DOHH2 (cell line): ENCODE measurements at regions not wholly inside any gene's neighbourhood (a gene's known extent, or its start where the extent isn't known, plus 50 kb on each side); places are given as distances from the start of the nearest gene placed in this dataset.
A peak's percentile ranks its signal among the peaks of the same experiment; 100 is the strongest.

Experiments
- H3F3A ChIP-seq: fragments of 200-600 bp; sonication (generic), shearing (Covaris generic); 2 replicates; pipeline ENCODE4 v1.6.0; 2016; ENCODE audit warnings: antibody characterized with exemption, mild to moderate bottlenecking; ENCODE audit not compliant: control insufficient read depth, insufficient read depth
- H3K27ac ChIP-seq: fragments of 200-600 bp; sonication (generic); 2 replicates; pipeline ENCODE4 v1.5.1; 2014; ENCODE audit warnings: low read depth, mild to moderate bottlenecking, low read length, moderate library complexity
- H3K27me3 ChIP-seq: fragments of 200-600 bp; sonication (generic); 2 replicates; pipeline ENCODE4 v1.6.1; 2014; ENCODE audit warnings: mild to moderate bottlenecking, low read length, mixed read lengths; ENCODE audit not compliant: control insufficient read depth
- H3K36me3 ChIP-seq: fragments of 200-600 bp; sonication (generic); 2 replicates; pipeline ENCODE4 v1.6.1; 2014; ENCODE audit warnings: mild to moderate bottlenecking, low read length, moderate library complexity, mixed read lengths; ENCODE audit not compliant: control insufficient read depth
- H3K4me1 ChIP-seq: fragments of 200-600 bp; sonication (generic); 2 replicates; pipeline ENCODE4 v1.6.1; 2014; ENCODE audit warnings: mild to moderate bottlenecking, low read length, mixed read lengths; ENCODE audit not compliant: control insufficient read depth
- H3K4me2 ChIP-seq: fragments of 200-600 bp; sonication (generic); 2 replicates; pipeline ENCODE4 v1.6.0; 2014; ENCODE audit warnings: mild to moderate bottlenecking, low read length, moderate library complexity
- H3K4me3 ChIP-seq: fragments of 200-600 bp; sonication (generic); 2 replicates; pipeline ENCODE4 v1.5.1; 2014; ENCODE audit warnings: mild to moderate bottlenecking, low read length, mixed read lengths
- H3K79me2 ChIP-seq: fragments of 200-600 bp; sonication (generic); 2 replicates; pipeline ENCODE4 v1.6.1; 2014; ENCODE audit warnings: mild to moderate bottlenecking, low read length, mixed read lengths; ENCODE audit not compliant: control insufficient read depth
- H3K9me2 ChIP-seq: fragments of 200-600 bp; sonication (generic); replicated peaks from 2 replicates; pipeline ENCODE4 v1.6.1; 2014; ENCODE audit warnings: mild to moderate bottlenecking, low read length, mixed read lengths; ENCODE audit not compliant: control insufficient read depth
- H3K9me3 ChIP-seq: fragments of 200-600 bp; sonication (generic); 2 replicates; pipeline ENCODE4 v1.6.1; 2014; ENCODE audit warnings: antibody characterized with exemption, low read length, mixed read lengths; ENCODE audit not compliant: control insufficient read depth, insufficient read depth
- H4K20me1 ChIP-seq: fragments of 200-600 bp; sonication (generic); 2 replicates; pipeline ENCODE4 v1.6.0; 2014; ENCODE audit warnings: low read depth, mild to moderate bottlenecking, antibody characterized with exemption, low read length, moderate library complexity; ENCODE audit not compliant: control insufficient read depth, insufficient read depth
- CTCF ChIP-seq: fragments of 200-600 bp; sonication (generic); IDR thresholded peaks from one replicate; pipeline ENCODE4 v1.5.1; 2014; ENCODE audit warnings: antibody characterized with exemption, mild to moderate bottlenecking, low read depth, low read length; ENCODE audit not compliant: poor library complexity, severe bottlenecking
- EZH2phosphoT487 ChIP-seq: fragments of 200-600 bp; sonication (generic); IDR thresholded peaks from 2 replicates; pipeline ENCODE4 v1.6.1; 2017; ENCODE audit warnings: borderline replicate concordance, mild to moderate bottlenecking, antibody characterized with exemption, low read length, moderate library complexity, mixed read lengths

- H3K4me2 ChIP-seq = peak overlapping the region; percentile 49
- H3K9me2 ChIP-seq = no peaks in the 10 kb centered on the region
- no peaks in the 10 kb centered on the region for H3K79me2 ChIP-seq
- H4K20me1 ChIP-seq = no peaks in the 10 kb centered on the region
- H3K27me3 ChIP-seq = peaks cover 59% of the 10 kb centered on the region
- H3K36me3 ChIP-seq = no peaks in the 10 kb centered on the region
- no peaks in the 10 kb centered on the region for H3F3A ChIP-seq
- TF ChIP-seq EZH2phosphoT487 (0 out of 2 replicates have a peak, but pooled peaks have one; percentile 40), CTCF (no peak)
- H3K4me3 ChIP-seq = peak overlapping the region; percentile 18; the same call in 1 of the 2 replicates
- no peaks in the 10 kb centered on the region for H3K9me3 ChIP-seq
- H3K4me1 ChIP-seq = no peaks in the 10 kb centered on the region
- H3K27ac ChIP-seq = no peak overlapping the region
Measured at GRCh38 chr4:71186566-71187403, 152.0 kb upstream of the SLC4A4 start.

GRCh38 chr4:71187404-71188155, 151.2 kb upstream of the SLC4A4 start:
- Histone ChIP-seq H3K4me1 (no peaks in the 10 kb centered on the region), H3K27ac (no peak overlapping the region), H3K79me2 (no peaks in the 10 kb centered on the region), H3K9me3 (no peaks in the 10 kb centered on the region), H3K4me3 (no peak overlapping the region), H3K4me2 (peak overlapping the region; percentile 15; the same call in 1 of the 2 replicates), H3K9me2 (no peaks in the 10 kb centered on the region), H3F3A (no peaks in the 10 kb centered on the region), H3K36me3 (no peaks in the 10 kb centered on the region), H4K20me1 (no peaks in the 10 kb centered on the region), H3K27me3 (peaks cover 59% of the 10 kb centered on the region)
- no peak for TF ChIP-seq EZH2phosphoT487
- no peak for TF ChIP-seq CTCF

- H3K4me2 ChIP-seq = no peak overlapping the region
Measured at GRCh38 chr4:71188156-71188640, 150.6 kb upstream of the SLC4A4 start.

More at GRCh38 chr4:71188156-71188640, 150.6 kb upstream of the SLC4A4 start:
- H3K36me3 ChIP-seq = no peaks in the 10 kb centered on the region
- no peaks in the 10 kb centered on the region for H4K20me1 ChIP-seq
- no peak for TF ChIP-seq CTCF
- TF ChIP-seq EZH2phosphoT487 = no peak
- no peak overlapping the region for H3K27ac ChIP-seq
- no peaks in the 10 kb centered on the region for H3K9me2 ChIP-seq
- no peaks in the 10 kb centered on the region for H3F3A ChIP-seq
- H3K4me3 ChIP-seq = no peak overlapping the region
- H3K4me1 ChIP-seq = no peaks in the 10 kb centered on the region
- peaks cover 59% of the 10 kb centered on the region for H3K27me3 ChIP-seq
- no peaks in the 10 kb centered on the region for H3K9me3 ChIP-seq
- H3K79me2 ChIP-seq = no peaks in the 10 kb centered on the region
